Osteoblast (primary cell): ENCODE measurements at regions not wholly inside any gene's neighbourhood (a gene's known extent, or its start where the extent isn't known, plus 50 kb on each side); places are given as distances from the start of the nearest gene placed in this dataset.

ENCODE experiments used
- DNase-seq: peaks from one replicate; pipeline ENCODE4 v3.0.0; 2011; ENCODE audit warnings: low spot score, mixed read lengths; ENCODE audit not compliant: insufficient read length; ENCODE audit errors: missing footprints
- H2AFZ ChIP-seq: 2 replicates; pipeline ENCODE4 v1.6.0; 2011; ENCODE audit warnings: mild to moderate bottlenecking, low read length
- H3K27ac ChIP-seq: 2 replicates; pipeline ENCODE4 v1.5.1; 2011; ENCODE audit warnings: mild to moderate bottlenecking, low read depth, low read length, moderate library complexity
- H3K27me3 ChIP-seq: 2 replicates; pipeline ENCODE4 v1.6.0; 2012; ENCODE audit warnings: mild to moderate bottlenecking, control low read depth, inconsistent platforms, low read length, moderate library complexity; ENCODE audit not compliant: insufficient read depth
- H3K36me3 ChIP-seq: 2 replicates; pipeline ENCODE4 v1.5.1; 2011; ENCODE audit warnings: mild to moderate bottlenecking, low read length, control low read depth, moderate library complexity; ENCODE audit not compliant: insufficient read depth
- H3K4me1 ChIP-seq: 2 replicates; pipeline ENCODE4 v1.5.1; 2011; ENCODE audit warnings: mild to moderate bottlenecking, low read length, control low read depth, moderate library complexity; ENCODE audit not compliant: insufficient read depth
- H3K4me2 ChIP-seq: 2 replicates; pipeline ENCODE4 v1.6.0; 2011; ENCODE audit warnings: mild to moderate bottlenecking, low read length; ENCODE audit not compliant: insufficient read depth
- H3K4me3 ChIP-seq: fragments of 200-600 bp; sonication (generic); 3 replicates; pipeline ENCODE4 v1.5.1; 2012; ENCODE audit warnings: mild to moderate bottlenecking, low read length, inconsistent platforms; ENCODE audit not compliant: insufficient read depth
- H3K79me2 ChIP-seq: 2 replicates; pipeline ENCODE4 v1.6.0; 2012; ENCODE audit warnings: mild to moderate bottlenecking, low read length, control low read depth, inconsistent platforms; ENCODE audit not compliant: insufficient read depth
- H3K9me3 ChIP-seq: 2 replicates; pipeline ENCODE4 v1.5.1; 2011; ENCODE audit warnings: low read depth, low read length, control low read depth
- H4K20me1 ChIP-seq: 2 replicates; pipeline ENCODE4 v1.6.0; 2012; ENCODE audit warnings: mild to moderate bottlenecking, low read length, control low read depth; ENCODE audit not compliant: insufficient read depth
- CTCF ChIP-seq: IDR thresholded peaks from 2 replicates; pipeline ENCODE4 v1.5.1; 2011; ENCODE audit warnings: mild to moderate bottlenecking, low read depth, low read length, moderate library complexity; ENCODE audit errors: extremely low read depth

- no peaks in the 10 kb centered on the region for H3K9me3 ChIP-seq
- H3K27me3 ChIP-seq: no peaks in the 10 kb centered on the region
- no peaks in the 10 kb centered on the region for H3K36me3 ChIP-seq
- DNase-seq: no peak
- H2AFZ ChIP-seq: no peak overlapping the region
- no peak overlapping the region for H3K4me2 ChIP-seq
- no peak for TF ChIP-seq CTCF
- no peaks in the 10 kb centered on the region for H3K4me1 ChIP-seq
- no peaks in the 10 kb centered on the region for H3K79me2 ChIP-seq
- no peaks in the 10 kb centered on the region for H4K20me1 ChIP-seq
- H3K27ac ChIP-seq: no peak overlapping the region
- H3K4me3 ChIP-seq: no peak overlapping the region
Observed at GRCh38 chr4:126820631-126821030, 812.1 kb upstream of the INTU start.

GRCh38 chr4:126821152-126821551, 811.6 kb upstream of the INTU start:
- Histone ChIP-seq H3K79me2 (no peaks in the 10 kb centered on the region), H2AFZ (no peak overlapping the region), H3K4me3 (no peak overlapping the region), H4K20me1 (no peaks in the 10 kb centered on the region), H3K36me3 (no peaks in the 10 kb centered on the region), H3K27ac (no peak overlapping the region), H3K4me1 (no peaks in the 10 kb centered on the region), H3K4me2 (no peak overlapping the region), H3K9me3 (no peaks in the 10 kb centered on the region), H3K27me3 (no peaks in the 10 kb centered on the region)
- TF ChIP-seq CTCF: no peak
- DNase-seq: no peak

GRCh38 chr4:126825083-126825482, 807.7 kb upstream of the INTU start:
- no peak overlapping the region for H2AFZ ChIP-seq
- DNase-seq: no peak
- TF ChIP-seq CTCF: no peak

GRCh38 chr4:126827669-126828068, 805.1 kb upstream of the INTU start:
- Histone ChIP-seq H3K79me2 (no peaks in the 10 kb centered on the region), H3K36me3 (no peaks in the 10 kb centered on the region), H3K9me3 (no peaks in the 10 kb centered on the region), H3K4me2 (no peak overlapping the region), H3K27ac (no peak overlapping the region), H3K27me3 (no peaks in the 10 kb centered on the region), H3K4me3 (no peak overlapping the region), H4K20me1 (no peaks in the 10 kb centered on the region), H2AFZ (no peak overlapping the region), H3K4me1 (no peaks in the 10 kb centered on the region)
- no peak for DNase-seq
- TF ChIP-seq CTCF: no peak

More at GRCh38 chr4:126825083-126825482, 807.7 kb upstream of the INTU start:
- Histone ChIP-seq H3K9me3 (no peaks in the 10 kb centered on the region), H3K4me1 (no peaks in the 10 kb centered on the region), H3K4me2 (no peak overlapping the region), H3K27ac (no peak overlapping the region), H3K4me3 (no peak overlapping the region), H3K79me2 (no peaks in the 10 kb centered on the region), H3K36me3 (no peaks in the 10 kb centered on the region), H3K27me3 (no peaks in the 10 kb centered on the region), H4K20me1 (no peaks in the 10 kb centered on the region)
